Frontal cortex (tissue), 3 donors: ENCODE measurements at regions not wholly inside any gene's neighbourhood (a gene's known extent, or its start where the extent isn't known, plus 50 kb on each side); places are given as distances from the start of the nearest gene placed in this dataset.

ENCODE experiments used
- DNase-seq, 2 donors: peaks; one replicate each; pipeline ENCODE4 v3.0.0; 2012; ENCODE audit warnings: low spot score in 2 of 2
- FAIRE-seq: peaks from 2 replicates; lab custom pipeline; 2012; peaks lifted over from hg19 to GRCh38; lab: Jason Lieb, UNC
- donor health status: control.
- donor health status: control.
- donor health status: control.

- FAIRE-seq (no peak), DNase-seq (no peak)
These were observed 89.4 kb downstream of the KCTD12 start for GRCh38 chr13:76796851-76797250.

- DNase-seq (no peak), FAIRE-seq (no peak)
These were observed 90.2 kb downstream of the KCTD12 start for GRCh38 chr13:76795701-76796695.

GRCh38 chr13:76792731-76793347 lies 93.4 kb downstream of the KCTD12 start:
- FAIRE-seq (no peak), DNase-seq (no peak)

DNA sequence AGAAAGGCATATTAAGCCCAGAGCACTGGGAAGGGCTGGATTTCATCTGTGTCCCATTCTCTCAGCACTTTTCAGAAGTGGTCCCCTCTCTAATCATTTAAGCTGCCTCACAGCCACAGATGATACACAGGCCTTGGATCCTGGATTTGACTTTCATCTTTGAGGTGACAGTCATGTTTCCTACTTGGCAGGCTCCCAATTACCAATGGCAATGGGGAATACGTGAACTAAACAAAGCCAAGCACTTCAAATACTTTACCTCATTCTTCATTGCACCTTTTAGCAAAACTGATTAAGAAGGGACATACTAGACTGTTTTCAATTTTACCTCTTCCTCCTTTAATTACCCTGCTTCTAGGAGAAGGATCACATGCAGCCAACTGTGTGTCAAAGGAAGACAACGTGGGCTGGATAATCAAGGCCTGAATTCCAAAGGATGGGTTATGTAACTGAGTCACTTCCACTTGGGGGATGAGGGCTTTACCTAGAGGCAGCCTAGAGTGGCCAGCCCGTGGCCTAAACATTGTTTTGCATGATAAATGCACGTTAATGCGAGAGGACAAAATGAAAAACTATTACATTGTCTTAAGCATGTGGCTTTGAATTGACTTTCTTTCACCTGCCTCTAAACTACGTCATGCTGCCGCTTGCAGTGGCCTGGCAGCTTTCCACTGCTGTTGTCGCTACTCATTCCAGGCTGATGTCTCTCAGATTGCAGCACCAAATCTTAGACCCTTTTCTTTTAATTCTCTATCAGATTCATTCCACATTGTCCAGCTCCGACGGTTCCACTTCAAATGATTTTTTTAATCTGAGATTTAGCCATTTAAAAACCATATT lies 95.0 kb downstream of the KCTD12 start:
- DNase-seq: no peak
- FAIRE-seq: no peak

DNA sequence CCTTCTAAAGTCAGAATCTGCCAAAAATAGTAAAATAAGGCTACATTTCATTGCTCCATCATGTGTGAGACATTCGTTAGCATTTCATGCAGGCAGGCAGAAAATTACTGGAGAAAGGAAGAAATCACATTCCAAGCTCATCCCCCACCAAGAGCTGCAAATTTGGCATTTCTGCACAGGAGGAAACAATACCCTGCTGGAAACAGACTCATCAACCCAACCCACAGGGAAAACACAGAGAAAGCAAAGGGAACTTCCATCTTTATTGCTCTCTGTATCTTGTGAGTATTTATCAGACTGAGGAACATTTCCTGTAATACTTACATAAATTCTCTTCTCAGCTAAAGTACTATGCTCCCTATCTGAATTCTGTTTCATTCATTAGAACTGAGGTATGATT lies 95.7 kb downstream of the KCTD12 start:
- FAIRE-seq: no peak

GRCh38 chr13:76783798-76784197 lies 102.4 kb downstream of the KCTD12 start:
- DNase-seq (no peak), FAIRE-seq (no peak)

More for the DNA sequence above, 95.7 kb downstream of the KCTD12 start:
- DNase-seq: no peak

- no peak for FAIRE-seq
These were observed 107.4 kb downstream of the KCTD12 start for GRCh38 chr13:76778853-76779252.

DNA sequence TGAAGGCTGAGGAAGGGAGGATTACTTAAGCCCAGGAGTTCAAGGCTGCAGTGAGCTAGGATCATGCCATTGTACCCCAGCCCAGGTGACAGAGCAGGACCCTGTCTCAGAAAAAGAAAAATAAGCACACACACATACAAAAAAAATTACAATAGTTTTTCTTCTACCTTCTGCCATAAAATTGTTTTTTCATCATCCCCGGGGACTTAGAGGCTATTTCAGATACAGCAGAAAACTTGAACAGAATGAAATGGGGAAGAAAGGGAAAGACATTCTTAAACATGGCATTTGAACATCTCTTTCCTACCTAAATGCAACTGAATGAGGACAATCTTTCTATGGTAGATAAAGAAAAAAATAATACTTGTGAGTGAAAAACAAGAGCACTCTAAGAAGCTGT lies 109.1 kb downstream of the KCTD12 start:
- no peak for DNase-seq
- FAIRE-seq: no peak

More at GRCh38 chr13:76778853-76779252, 107.4 kb downstream of the KCTD12 start:
- no peak for DNase-seq

GRCh38 chr13:76775088-76775740 lies 111.0 kb downstream of the KCTD12 start:
- DNase-seq: no peak
- no peak for FAIRE-seq

DNA sequence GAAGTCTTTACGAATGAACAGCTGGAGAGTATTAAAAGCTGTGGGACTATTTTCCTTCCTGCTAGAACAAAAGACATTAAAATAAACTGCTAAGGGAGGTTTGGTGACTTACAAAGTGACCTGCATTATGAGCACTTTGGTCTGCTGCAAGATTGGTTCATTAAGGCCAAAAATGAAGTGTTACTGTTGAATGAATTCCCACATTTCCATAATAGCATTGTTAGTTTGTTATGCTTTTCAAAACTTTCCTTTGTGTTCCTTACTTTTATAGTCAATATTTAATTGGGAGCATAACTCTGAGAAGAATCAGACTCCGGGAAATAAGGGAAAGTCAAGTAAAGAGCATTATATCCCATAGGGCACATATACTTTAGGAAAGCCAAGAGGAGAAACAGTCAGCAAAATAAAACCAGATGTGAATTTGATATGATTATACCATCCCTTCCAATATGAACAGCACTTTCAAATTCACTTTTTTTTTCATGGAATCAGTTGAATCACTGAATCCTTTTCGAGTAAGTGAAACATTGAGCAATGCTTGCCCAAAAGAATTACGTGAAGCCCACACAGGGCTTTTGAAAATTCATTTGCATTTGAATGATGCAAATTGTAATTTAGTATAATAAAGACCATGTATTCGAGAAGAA lies 112.6 kb downstream of the KCTD12 start:
- FAIRE-seq (no peak), DNase-seq (no peak)

DNA sequence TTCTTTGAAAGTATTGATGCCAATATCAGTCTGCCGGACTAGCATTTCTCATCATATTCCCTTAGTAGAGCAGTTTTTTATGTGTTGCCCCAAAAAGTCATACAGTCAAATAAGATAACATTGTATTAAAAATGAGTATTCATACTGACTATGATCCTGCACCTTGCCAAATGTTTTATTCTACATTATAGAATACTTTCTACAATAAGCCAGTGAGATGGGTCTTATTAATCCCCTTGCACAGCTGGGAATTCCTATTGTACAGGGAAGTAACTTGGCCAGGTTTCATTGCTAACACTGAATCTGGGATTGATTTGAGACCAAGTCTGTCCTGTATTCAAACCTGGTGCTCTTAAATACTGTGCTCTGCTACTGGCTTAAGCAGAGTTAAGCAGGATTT lies 114.0 kb downstream of the KCTD12 start:
- FAIRE-seq (no peak), DNase-seq (no peak)

DNA sequence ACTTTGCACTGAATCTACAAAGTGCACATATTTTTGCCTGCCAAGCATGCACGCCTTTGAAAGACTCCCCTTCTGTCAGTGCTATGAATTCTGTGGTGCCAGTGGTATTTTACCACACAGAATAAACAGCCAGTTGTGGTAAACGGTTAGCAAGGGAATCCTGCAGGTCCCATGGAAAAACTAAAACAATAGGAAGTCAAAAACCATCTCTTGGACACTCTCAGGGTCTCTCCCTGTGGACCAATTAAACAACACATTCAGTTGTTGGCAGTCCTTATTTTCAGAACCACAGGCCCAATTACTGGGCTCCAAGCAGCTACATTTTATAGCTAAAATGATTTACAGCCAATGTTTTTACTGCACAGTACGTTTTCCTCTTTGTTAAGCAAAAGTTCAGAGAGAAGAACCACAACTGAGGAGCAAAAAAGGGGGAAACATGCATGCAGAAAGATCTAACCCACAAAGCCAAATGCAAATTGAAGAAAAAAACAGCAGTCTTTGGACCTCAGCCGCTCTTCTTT lies 116.9 kb downstream of the KCTD12 start:
- no peak for FAIRE-seq

GRCh38 chr13:76768384-76768783 lies 117.8 kb downstream of the KCTD12 start:
- FAIRE-seq: no peak
- DNase-seq: no peak

More for the DNA sequence above, 116.9 kb downstream of the KCTD12 start:
- no peak for DNase-seq

GRCh38 chr13:76764916-76765315 lies 121.3 kb downstream of the KCTD12 start:
- DNase-seq (no peak), FAIRE-seq (no peak)

DNA sequence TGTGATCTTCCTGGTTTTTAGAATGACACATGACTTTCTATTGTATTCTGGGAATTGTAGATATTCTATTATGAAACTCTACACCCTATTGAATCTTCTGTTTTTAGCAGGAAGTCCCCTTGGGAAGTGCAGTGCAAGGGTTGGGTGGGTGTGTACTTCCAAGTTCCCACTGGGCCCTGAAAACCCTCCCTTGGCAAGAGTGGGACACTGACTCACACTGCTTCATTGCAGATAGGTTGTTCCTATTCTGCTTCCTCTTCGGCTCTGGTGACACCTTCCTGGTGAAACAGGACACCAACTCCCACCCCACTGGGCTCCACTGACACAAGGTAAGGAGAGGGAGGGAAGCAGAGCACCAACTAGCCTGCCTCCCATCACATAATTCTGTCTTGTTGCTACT lies 121.8 kb downstream of the KCTD12 start:
- FAIRE-seq: no peak

DNA sequence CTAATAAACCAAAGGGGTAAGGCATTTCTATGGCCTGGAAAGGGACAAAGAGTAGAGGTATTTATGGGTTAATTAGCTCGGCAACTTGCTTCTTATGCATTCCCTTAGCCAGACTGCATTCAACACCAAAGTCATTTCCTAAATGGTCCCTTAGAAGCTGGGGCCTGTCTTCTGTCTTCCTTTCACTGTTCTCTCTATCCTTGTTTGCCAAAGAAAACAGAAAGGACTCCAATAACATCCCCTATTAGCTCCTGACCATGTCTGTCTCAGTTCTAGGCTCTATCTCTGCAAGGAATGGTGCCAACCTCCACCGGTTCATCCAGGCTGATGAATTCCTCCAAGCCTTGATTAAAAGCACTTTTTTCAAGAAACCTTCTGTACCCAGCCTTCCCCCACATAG lies 123.5 kb downstream of the KCTD12 start:
- DNase-seq (no peak), FAIRE-seq (no peak)

More for the DNA sequence above, 121.8 kb downstream of the KCTD12 start:
- no peak for DNase-seq

DNA sequence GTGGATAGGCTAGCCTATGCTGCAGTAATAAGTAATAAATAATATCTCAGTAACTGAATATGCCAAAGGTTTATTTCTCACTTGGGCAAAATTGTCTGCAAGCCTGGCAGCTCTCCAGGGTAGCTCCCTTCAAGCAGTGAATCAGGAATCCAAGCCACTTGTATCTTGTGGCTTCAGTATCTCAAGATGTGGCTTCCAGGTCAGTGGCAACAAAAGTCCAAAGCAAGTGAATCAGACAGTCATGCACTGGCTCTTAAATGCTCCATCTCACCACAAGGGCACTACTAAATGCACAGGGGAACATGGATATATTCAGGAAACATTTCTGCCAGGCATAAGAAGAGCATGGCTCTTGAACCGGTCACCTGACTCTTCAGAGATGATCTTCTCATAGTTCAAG lies 126.3 kb downstream of the KCTD12 start:
- no peak for DNase-seq
- no peak for FAIRE-seq

DNA sequence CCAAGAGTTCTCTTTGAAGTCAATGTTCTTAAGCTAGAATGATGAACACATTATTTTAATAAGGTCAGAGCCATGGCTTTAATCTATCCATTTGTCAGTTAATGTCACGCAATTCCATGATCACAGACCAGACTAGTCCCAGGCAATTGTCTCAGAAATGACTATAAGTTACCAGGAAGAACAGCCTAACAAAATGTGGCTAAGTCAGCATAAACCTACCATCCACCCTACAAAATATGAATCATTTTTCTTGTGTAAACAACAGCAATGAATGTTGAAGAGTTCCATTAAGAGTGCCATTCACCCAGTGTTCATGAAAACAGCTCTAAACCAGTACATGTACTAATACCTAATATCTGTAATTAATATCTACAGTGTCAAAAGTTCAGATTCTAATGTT lies 127.5 kb downstream of the KCTD12 start:
- DNase-seq: no peak
- FAIRE-seq: no peak

DNA sequence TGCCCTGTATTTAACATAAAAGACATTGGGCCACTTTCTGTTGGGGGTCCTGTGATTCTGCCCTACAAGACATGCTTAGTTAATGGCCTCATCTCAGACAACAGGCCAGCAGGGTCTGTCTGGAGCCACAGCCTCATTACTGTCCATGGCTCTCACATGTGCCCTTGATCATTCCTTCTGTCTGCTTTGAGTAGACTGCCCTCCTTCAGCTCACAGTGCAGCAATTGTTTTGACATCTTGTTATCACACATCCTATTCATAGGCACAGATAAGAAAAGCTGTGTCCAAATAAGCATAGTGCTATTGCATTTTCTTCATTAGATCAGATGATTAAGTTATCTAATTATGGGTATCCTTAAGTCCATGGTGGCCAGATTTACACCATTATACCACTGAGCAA lies 127.9 kb downstream of the KCTD12 start:
- FAIRE-seq (no peak), DNase-seq (no peak)
